Smooth muscle cell (in vitro differentiated cells): ENCODE measurements at regions not wholly inside any gene's neighbourhood (a gene's known extent, or its start where the extent isn't known, plus 50 kb on each side); places are given as distances from the start of the nearest gene placed in this dataset.

ENCODE experiments used
- DNase-seq: peaks from one replicate; lab custom pipeline; 2025; ENCODE audit not compliant: unreplicated experiment; lab: John Stamatoyannopoulos, UW
- H2AFZ ChIP-seq: fragments of 200-600 bp; sonication (generic); 2 replicates; pipeline ENCODE4 v1.6.0; 2016; ENCODE audit warnings: antibody characterized with exemption, low read depth, mild to moderate bottlenecking
- H3F3A ChIP-seq: fragments of 200-600 bp; sonication (generic); 2 replicates; pipeline ENCODE4 v1.6.0; 2017; ENCODE audit warnings: antibody characterized with exemption, low read depth
- H3K27ac ChIP-seq: fragments of 200-600 bp; sonication (generic); 2 replicates; pipeline ENCODE4 v1.5.1; 2016; ENCODE audit warnings: low read depth, mild to moderate bottlenecking
- H3K27me3 ChIP-seq: fragments of 200-600 bp; sonication (generic); 2 replicates; pipeline ENCODE4 v1.6.1; 2016; ENCODE audit warnings: low read depth, mild to moderate bottlenecking
- H3K36me3 ChIP-seq: fragments of 200-600 bp; sonication (generic); 2 replicates; pipeline ENCODE4 v1.5.1; 2016; ENCODE audit warnings: low read depth
- H3K4me1 ChIP-seq: fragments of 200-600 bp; sonication (generic); 2 replicates; pipeline ENCODE4 v1.5.1; 2016; ENCODE audit warnings: low read depth
- H3K4me2 ChIP-seq: fragments of 200-600 bp; sonication (generic); 2 replicates; pipeline ENCODE4 v1.6.0; 2016; ENCODE audit warnings: mild to moderate bottlenecking
- H3K4me3 ChIP-seq: fragments of 200-600 bp; sonication (generic); 2 replicates; pipeline ENCODE4 v1.5.1; 2016; ENCODE audit warnings: mild to moderate bottlenecking
- H3K79me2 ChIP-seq: fragments of 200-600 bp; sonication (generic); 2 replicates; pipeline ENCODE4 v1.6.0; 2016; ENCODE audit warnings: low read depth, mild to moderate bottlenecking
- H3K9ac ChIP-seq: fragments of 200-600 bp; sonication (generic); 2 replicates; pipeline ENCODE4 v1.6.0; 2016; ENCODE audit warnings: low read depth
- H3K9me3 ChIP-seq: fragments of 200-600 bp; sonication (generic); replicated peaks from 2 replicates; pipeline ENCODE4 v1.5.1; 2016; ENCODE audit warnings: low read depth
- H4K20me1 ChIP-seq: fragments of 200-600 bp; sonication (generic); 2 replicates; pipeline ENCODE4 v1.6.0; 2016; ENCODE audit warnings: low read depth
- WGBS: methylation state at CpG from one replicate; pipeline ENCODE4 v1.1.7; 2016; ENCODE audit warnings: low lambda C conversion rate; 5-methylcytosine and 5-hydroxymethylcytosine counted together
- TF ChIP-seq, protein P1 (sequence below): fragments of 200-600 bp; sonication (generic); IDR thresholded peaks from 2 replicates; pipeline ENCODE4 v1.5.1; 2017; ENCODE audit warnings: borderline replicate concordance, mild to moderate bottlenecking, antibody characterized with exemption; ENCODE audit not compliant: insufficient read depth, poor library complexity, severe bottlenecking

DNA sequence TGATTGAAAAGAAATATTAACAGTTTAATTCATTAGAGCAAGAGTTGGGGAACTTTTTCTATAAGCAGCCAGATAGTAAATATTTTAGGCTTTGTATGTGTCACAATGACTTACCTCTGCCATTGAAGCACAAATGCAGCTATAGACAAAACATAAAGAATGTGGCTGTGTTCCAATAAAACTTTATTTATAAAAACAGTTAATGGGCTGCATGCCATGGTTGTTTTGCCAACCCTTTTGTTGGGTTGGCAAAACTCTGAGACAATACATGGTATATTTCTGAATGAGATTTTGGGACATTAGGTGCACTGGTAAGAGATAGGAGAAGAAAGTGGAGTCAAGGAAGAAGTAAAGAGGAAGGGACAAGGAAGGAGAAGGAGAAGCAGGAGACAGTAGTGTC lies 61.8 kb upstream of the CERS6 start:
- Histone ChIP-seq H2AFZ (no peak overlapping the region), H3K4me1 (no peaks in the 10 kb centered on the region), H3K9ac (no peak overlapping the region), H3K36me3 (no peaks in the 10 kb centered on the region), H3K4me2 (no peak overlapping the region), H4K20me1 (no peaks in the 10 kb centered on the region), H3F3A (no peaks in the 10 kb centered on the region), H3K4me3 (no peak overlapping the region), H3K27ac (no peak overlapping the region), H3K27me3 (no peaks in the 10 kb centered on the region), H3K79me2 (no peaks in the 10 kb centered on the region), H3K9me3 (no peaks in the 10 kb centered on the region)
- DNase-seq, result no peak
- TF ChIP-seq, protein P1, sequence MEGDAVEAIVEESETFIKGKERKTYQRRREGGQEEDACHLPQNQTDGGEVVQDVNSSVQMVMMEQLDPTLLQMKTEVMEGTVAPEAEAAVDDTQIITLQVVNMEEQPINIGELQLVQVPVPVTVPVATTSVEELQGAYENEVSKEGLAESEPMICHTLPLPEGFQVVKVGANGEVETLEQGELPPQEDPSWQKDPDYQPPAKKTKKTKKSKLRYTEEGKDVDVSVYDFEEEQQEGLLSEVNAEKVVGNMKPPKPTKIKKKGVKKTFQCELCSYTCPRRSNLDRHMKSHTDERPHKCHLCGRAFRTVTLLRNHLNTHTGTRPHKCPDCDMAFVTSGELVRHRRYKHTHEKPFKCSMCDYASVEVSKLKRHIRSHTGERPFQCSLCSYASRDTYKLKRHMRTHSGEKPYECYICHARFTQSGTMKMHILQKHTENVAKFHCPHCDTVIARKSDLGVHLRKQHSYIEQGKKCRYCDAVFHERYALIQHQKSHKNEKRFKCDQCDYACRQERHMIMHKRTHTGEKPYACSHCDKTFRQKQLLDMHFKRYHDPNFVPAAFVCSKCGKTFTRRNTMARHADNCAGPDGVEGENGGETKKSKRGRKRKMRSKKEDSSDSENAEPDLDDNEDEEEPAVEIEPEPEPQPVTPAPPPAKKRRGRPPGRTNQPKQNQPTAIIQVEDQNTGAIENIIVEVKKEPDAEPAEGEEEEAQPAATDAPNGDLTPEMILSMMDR, result no peak

DNA sequence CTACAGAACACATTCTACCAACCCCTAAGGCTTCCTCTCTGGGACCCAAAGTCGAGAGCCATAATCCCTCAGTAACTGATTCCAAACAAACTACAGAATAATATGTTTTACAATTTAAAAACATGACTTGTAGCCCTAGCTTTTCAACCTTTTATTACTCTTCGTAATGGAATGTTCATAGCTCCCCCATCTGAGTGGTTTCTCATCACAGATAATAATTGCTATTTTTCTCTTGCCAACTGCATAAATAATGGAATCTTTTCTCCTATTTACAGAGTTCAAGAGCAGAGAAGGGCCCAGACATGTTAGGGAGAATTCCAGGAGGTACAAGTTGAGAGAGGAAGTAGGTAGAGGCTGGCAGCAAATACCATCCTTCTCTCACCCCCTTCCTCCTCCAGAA lies 59.9 kb upstream of the CERS6 start:
- Histone ChIP-seq H3K9ac (no peak overlapping the region), H4K20me1 (no peaks in the 10 kb centered on the region), H3K9me3 (no peaks in the 10 kb centered on the region), H3K27me3 (no peaks in the 10 kb centered on the region), H3K4me3 (no peak overlapping the region), H3K4me1 (no peaks in the 10 kb centered on the region), H2AFZ (no peak overlapping the region), H3K36me3 (no peaks in the 10 kb centered on the region), H3F3A (no peaks in the 10 kb centered on the region), H3K4me2 (no peak overlapping the region), H3K27ac (no peak overlapping the region), H3K79me2 (no peaks in the 10 kb centered on the region)
- DNase-seq, result no peak
- 66% methylated on average over 2 of the region's 2 CpGs for WGBS
- TF ChIP-seq, protein P1, result no peak

DNA sequence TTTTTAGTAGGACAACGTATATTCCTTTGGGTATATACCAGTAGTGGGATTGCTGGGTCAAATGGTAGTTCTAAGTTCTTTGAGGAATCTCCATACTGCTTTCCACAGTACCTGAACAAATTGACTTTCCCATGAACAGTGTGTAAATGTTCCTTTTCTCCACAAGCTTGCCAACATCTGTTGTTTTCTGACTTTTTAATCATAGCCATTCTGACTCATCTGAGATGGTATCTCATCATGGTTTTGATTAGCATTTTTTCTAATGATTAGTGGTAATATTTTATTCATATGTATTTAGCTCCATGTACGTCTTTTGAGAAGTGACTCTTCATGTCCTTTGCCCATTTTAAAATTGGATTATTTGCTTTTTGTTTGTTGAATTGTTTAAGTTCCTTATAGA lies 58.4 kb upstream of the CERS6 start:
- Histone ChIP-seq H2AFZ (no peak overlapping the region), H3K9ac (no peak overlapping the region), H3K36me3 (no peaks in the 10 kb centered on the region), H3K4me2 (no peak overlapping the region), H4K20me1 (no peaks in the 10 kb centered on the region), H3K9me3 (no peaks in the 10 kb centered on the region), H3K27me3 (no peaks in the 10 kb centered on the region), H3K4me1 (no peaks in the 10 kb centered on the region), H3K4me3 (no peak overlapping the region), H3F3A (no peaks in the 10 kb centered on the region), H3K79me2 (no peaks in the 10 kb centered on the region), H3K27ac (no peak overlapping the region)
- WGBS, result 94% methylated on average over 2 of the region's 2 CpGs
- TF ChIP-seq, protein P1, result no peak
- DNase-seq, result no peak

DNA sequence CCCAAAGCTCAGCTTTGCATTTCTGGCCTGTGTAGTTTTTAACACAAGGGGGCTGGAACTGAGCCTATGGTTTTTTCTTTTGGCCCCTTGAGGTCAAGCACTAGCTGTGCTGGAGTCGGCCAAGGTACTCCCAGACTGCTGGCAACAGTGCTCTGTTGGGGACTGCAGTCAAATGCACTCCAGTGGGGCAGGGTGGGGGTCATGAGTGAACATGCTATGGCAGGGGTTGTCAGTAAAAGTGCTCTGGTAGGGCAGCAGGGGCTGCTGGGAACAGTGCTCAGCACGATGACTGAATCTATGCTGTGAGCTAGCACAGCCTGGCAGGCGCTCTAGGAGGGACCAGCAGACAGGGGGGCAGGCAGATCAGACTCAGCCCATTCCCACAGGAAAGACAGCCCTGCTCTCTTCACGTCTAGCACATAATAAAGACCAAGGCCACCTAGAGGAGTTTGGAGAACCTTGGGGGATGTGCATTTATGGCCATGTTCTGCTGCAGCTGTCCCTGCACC lies 55.0 kb upstream of the CERS6 start:
- Histone ChIP-seq H3K4me1 (no peaks in the 10 kb centered on the region), H3K4me2 (no peak overlapping the region), H4K20me1 (no peaks in the 10 kb centered on the region), H3K36me3 (no peaks in the 10 kb centered on the region), H3K27me3 (no peaks in the 10 kb centered on the region), H3K79me2 (no peaks in the 10 kb centered on the region), H3K9ac (no peak overlapping the region), H3K27ac (no peak overlapping the region), H2AFZ (no peak overlapping the region), H3F3A (no peaks in the 10 kb centered on the region), H3K4me3 (no peak overlapping the region), H3K9me3 (no peaks in the 10 kb centered on the region)
- 79% methylated on average over 4 of the region's 4 CpGs for WGBS
- DNase-seq, result no peak
- TF ChIP-seq, protein P1, result no peak
